GM06990 (cell line): ENCODE measurements at regions not wholly inside any gene's neighbourhood (a gene's known extent, or its start where the extent isn't known, plus 50 kb on each side); places are given as distances from the start of the nearest gene placed in this dataset.
"Not testable (repeated sequence)": the region's sequence is repeated elsewhere in the genome, so short reads cannot be mapped to it uniquely, and the experiment has no call there.

Source experiments
- DNase-seq: peaks from one replicate; pipeline ENCODE4 v3.0.0-alpha.2; 2011; ENCODE audit not compliant: insufficient read length; ENCODE audit errors: extremely low read depth
- H3K27me3 ChIP-seq: replicated peaks from 2 replicates; pipeline ENCODE4 v1.6.0; 2011; ENCODE audit warnings: low read length; ENCODE audit not compliant: control insufficient read depth, insufficient read depth
- H3K36me3 ChIP-seq: 2 replicates; pipeline ENCODE4 v1.5.1; 2011; ENCODE audit warnings: low read length; ENCODE audit not compliant: control insufficient read depth, insufficient read depth
- H3K4me3 ChIP-seq: replicated peaks from 2 replicates; pipeline ENCODE4 v1.5.1; 2011; ENCODE audit warnings: low read depth, mild to moderate bottlenecking, control low read depth, low read length
- TF ChIP-seq, protein P1 (sequence below): IDR thresholded peaks from 2 replicates; pipeline ENCODE4 v1.5.1; 2011; ENCODE audit warnings: low read length, control low read depth, mild to moderate bottlenecking, inconsistent platforms; ENCODE audit not compliant: insufficient read depth, poor library complexity, severe bottlenecking

DNA sequence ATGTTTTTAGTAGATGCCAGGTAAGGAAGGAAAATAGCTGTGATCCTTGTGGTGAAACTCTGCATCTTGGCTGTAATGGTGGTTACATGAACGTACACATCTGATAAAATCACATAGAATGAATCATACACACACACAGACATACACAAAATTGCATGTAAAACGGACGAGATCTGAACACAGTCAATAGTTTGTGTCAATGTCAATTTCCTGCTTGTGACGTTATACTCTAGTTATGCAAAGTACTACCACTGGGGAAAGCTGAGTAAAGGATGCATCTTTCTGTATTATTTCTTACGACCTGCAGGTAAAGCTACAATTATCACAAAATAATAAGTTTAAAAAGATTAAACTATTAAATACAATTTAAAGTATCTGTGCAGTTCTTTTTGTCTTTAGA is 493.7 kb upstream of the ZP4 start:
- no peak for DNase-seq
- H3K4me3 ChIP-seq: no peak overlapping the region
- no peaks in the 10 kb centered on the region for H3K36me3 ChIP-seq
- H3K27me3 ChIP-seq: no peaks in the 10 kb centered on the region
- TF ChIP-seq, protein P1, sequence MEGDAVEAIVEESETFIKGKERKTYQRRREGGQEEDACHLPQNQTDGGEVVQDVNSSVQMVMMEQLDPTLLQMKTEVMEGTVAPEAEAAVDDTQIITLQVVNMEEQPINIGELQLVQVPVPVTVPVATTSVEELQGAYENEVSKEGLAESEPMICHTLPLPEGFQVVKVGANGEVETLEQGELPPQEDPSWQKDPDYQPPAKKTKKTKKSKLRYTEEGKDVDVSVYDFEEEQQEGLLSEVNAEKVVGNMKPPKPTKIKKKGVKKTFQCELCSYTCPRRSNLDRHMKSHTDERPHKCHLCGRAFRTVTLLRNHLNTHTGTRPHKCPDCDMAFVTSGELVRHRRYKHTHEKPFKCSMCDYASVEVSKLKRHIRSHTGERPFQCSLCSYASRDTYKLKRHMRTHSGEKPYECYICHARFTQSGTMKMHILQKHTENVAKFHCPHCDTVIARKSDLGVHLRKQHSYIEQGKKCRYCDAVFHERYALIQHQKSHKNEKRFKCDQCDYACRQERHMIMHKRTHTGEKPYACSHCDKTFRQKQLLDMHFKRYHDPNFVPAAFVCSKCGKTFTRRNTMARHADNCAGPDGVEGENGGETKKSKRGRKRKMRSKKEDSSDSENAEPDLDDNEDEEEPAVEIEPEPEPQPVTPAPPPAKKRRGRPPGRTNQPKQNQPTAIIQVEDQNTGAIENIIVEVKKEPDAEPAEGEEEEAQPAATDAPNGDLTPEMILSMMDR: no peak

DNA sequence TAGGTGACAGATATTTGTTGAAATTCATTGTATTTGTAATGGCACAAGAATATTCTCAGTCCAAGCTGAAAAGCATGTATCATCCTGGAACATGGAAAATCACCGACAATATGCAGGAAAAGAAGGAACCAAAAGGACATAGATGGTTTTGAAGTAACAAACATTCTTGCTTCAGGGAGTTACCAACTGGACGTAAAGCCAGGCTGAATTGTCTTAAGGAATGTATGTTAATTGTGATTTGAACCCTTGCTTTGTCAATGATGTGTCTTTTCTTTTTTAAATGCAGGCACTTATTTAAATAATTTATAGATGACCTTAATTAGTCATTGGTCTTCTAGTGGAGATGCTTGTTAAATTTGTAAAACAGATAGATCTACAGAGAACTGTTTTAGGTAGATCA is 489.4 kb upstream of the ZP4 start:
- Histone ChIP-seq H3K27me3 (no peaks in the 10 kb centered on the region), H3K36me3 (no peaks in the 10 kb centered on the region), H3K4me3 (no peak overlapping the region)
- TF ChIP-seq, protein P1: no peak
- DNase-seq: no peak

DNA sequence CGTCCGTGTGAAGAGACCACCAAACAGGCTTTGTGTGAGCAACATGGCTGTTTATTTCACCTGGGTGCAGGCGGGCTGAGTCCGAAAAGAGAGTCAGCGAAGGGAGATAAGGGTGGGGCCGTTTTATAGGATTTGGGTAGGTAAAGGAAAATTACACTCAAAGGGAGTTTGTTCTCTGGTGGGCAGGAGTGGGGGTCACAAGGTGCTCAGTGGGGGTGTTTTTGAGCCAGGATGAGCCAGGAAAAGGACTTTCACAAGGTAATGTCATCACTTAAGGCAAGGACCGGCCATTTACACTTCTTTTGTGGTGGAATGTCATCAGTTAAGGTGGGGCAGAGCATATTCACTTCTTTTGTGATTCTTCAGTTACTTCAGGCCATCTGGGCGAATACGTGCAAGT is 488.7 kb upstream of the ZP4 start:
- H3K36me3 ChIP-seq, DNase-seq, H3K4me3 ChIP-seq, H3K27me3 ChIP-seq: not testable (repeated sequence)

DNA sequence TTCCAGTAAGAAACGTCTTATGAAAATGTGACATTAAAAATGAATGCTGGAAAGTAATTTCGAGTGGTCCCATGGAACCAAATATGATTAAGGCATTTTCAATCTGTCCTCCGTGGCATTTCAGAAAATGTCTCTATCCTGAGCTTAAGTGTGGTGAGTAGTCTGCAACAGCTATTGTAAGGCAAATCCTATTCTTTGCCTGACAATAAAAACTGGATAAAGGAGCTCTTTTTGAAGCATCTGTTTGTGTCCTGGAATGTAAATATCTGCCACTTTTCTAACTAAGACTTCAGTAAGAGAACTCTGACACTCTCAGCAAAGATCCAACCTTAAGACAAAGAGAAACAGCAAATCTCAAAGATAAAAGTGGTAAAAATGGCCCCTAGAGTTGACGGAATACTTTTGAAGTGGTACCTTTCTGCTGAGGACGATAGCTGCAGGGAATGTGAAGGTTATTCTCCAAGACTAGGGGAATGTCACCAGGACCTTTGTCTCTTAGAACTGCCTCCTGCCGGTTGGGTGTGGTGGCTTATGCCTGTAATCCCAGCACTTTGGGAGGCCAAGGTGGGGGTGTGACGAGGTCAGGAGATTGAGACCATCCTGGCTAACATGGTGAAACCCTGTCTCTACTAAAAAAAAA is 486.7 kb upstream of the ZP4 start:
- DNase-seq: no peak
- TF ChIP-seq, protein P1: no peak
- no peaks in the 10 kb centered on the region for H3K27me3 ChIP-seq
- no peaks in the 10 kb centered on the region for H3K36me3 ChIP-seq
- no peak overlapping the region for H3K4me3 ChIP-seq

DNA sequence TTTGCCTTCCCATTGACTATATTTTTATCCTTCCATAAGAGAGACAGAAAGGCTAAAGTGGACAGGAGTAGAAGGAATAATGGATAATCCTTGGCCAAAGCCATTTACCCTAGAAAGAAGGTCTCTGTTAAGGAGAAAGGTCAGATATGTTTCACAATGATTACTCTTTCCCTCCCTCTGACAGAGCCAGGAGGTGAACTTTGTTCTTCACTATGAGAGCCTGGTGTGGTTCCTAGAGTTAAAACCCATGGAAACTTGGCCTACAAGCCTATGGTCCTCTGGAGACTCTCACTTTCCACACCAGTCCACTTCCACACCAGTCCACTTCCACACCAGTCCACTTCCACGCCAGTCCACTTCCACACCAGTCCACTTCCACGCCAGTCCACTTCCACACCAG is 479.9 kb upstream of the ZP4 start:
- no peak for DNase-seq
- Histone ChIP-seq H3K27me3 (no peaks in the 10 kb centered on the region), H3K4me3 (no peak overlapping the region), H3K36me3 (no peaks in the 10 kb centered on the region)
- TF ChIP-seq, protein P1: no peak

DNA sequence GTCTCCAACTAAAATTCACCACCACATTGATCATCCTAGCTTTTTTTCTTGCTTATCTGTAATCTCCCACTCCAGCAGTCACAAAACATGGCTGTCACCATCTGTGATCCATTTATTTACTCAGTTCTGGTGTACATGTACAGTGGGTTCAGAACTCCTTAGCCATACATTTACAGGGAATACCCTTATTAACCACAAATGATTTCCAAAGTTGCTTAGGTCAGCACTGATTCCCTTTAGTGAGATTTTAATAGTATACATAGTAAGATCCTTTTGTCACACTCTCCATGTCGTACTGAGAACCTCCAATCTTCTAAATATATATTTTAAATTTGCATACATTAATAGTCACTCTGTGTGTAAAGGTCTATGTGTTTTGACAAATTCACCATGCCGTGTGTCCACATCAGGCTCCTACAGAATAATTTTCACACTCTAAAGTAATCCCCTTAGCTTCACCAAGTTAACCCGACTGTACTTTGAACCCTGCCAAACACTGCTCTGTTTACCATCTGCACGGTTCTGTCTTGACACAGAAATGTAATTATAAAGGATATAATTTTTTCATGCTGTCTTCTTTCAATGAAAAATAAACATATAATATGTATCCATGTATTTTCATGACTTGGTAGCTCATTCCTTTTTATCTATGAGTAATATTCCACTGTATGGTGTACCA is 473.6 kb upstream of the ZP4 start:
- no peak overlapping the region for H3K4me3 ChIP-seq
- no peaks in the 10 kb centered on the region for H3K36me3 ChIP-seq
- TF ChIP-seq, protein P1: no peak
- no peak for DNase-seq
- H3K27me3 ChIP-seq: no peaks in the 10 kb centered on the region
